Activated CD8-positive, alpha-beta T cell treated with anti-CD3 and anti-CD28 coated beads, Interleukin-2, amount 10 ng/mL, durations not matched to agents 7 days and 5 days (primary cell): ENCODE measurements at regions not wholly inside any gene's neighbourhood (a gene's known extent, or its start where the extent isn't known, plus 50 kb on each side); places are given as distances from the start of the nearest gene placed in this dataset.
"Not testable (repeated sequence)": the region's sequence is repeated elsewhere in the genome, so short reads cannot be mapped to it uniquely, and the experiment has no call there.

Experiments
- ATAC-seq: fragments of 150-1000 bp; cut with Tn5 transposase; one replicate; pipeline ENCODE4 v1.10.0; 2021; ENCODE audit warnings: moderate library complexity
- CTCF ChIA-PET: fragments of 350-600 bp; sonication (Branson Sonifier 250); formaldehyde crosslinking; loops from one replicate; lab custom pipeline; 2021; ENCODE audit warnings: antibody characterized with exemption; lab: Charles Lee
- POLR2A ChIA-PET: fragments of 350-600 bp; sonication (Branson Sonifier 250); formaldehyde crosslinking; loops from one replicate; lab custom pipeline; 2021; ENCODE audit warnings: antibody characterized with exemption; lab: Charles Lee
- DNase-seq: peaks from one replicate; pipeline ENCODE4 v3.0.0-alpha.2; 2020
- H3K27ac Mint-ChIP-seq: one replicate; pipeline ENCODE4 v1.8.0; 2021; ENCODE audit warnings: mild to moderate bottlenecking, mixed read lengths
- H3K27me3 Mint-ChIP-seq: one replicate; pipeline ENCODE4 v1.8.0; 2021; ENCODE audit warnings: low read depth, mixed read lengths
- H3K36me3 Mint-ChIP-seq: one replicate; pipeline ENCODE4 v1.8.0; 2021; ENCODE audit warnings: low read depth, mixed read lengths
- H3K4me1 Mint-ChIP-seq: one replicate; pipeline ENCODE4 v1.8.0; 2021; ENCODE audit warnings: low read depth, mixed read lengths
- H3K4me3 Mint-ChIP-seq: one replicate; pipeline ENCODE4 v1.8.0; 2021; ENCODE audit warnings: mild to moderate bottlenecking, mixed read lengths
- H3K9me3 Mint-ChIP-seq: one replicate; pipeline ENCODE4 v1.8.0; 2022; ENCODE audit warnings: mixed read lengths; ENCODE audit not compliant: insufficient read depth

- CTCF ChIA-PET, H3K27ac Mint-ChIP-seq, H3K4me3 Mint-ChIP-seq, H3K9me3 Mint-ChIP-seq, H3K4me1 Mint-ChIP-seq, POLR2A ChIA-PET, DNase-seq, ATAC-seq, H3K36me3 Mint-ChIP-seq, H3K27me3 Mint-ChIP-seq: not testable (repeated sequence)
These were observed 62.3 kb upstream of the UGT2A3 start for GRCh38 chr4:69013933-69014332.

GRCh38 chr4:69017986-69018385 is 66.4 kb upstream of the UGT2A3 start:
- H3K36me3 Mint-ChIP-seq, CTCF ChIA-PET, POLR2A ChIA-PET: not testable (repeated sequence)

GRCh38 chr4:69019538-69020461 is 68.2 kb upstream of the UGT2A3 start:
- H3K27me3 Mint-ChIP-seq, H3K9me3 Mint-ChIP-seq, H3K27ac Mint-ChIP-seq, H3K4me3 Mint-ChIP-seq, DNase-seq, H3K4me1 Mint-ChIP-seq, H3K36me3 Mint-ChIP-seq, CTCF ChIA-PET, POLR2A ChIA-PET, ATAC-seq: not testable (repeated sequence)

More at GRCh38 chr4:69017986-69018385, 66.4 kb upstream of the UGT2A3 start:
- H3K4me1 Mint-ChIP-seq, H3K27me3 Mint-ChIP-seq, H3K9me3 Mint-ChIP-seq, H3K4me3 Mint-ChIP-seq, ATAC-seq, H3K27ac Mint-ChIP-seq, DNase-seq: not testable (repeated sequence)

- H3K9me3 Mint-ChIP-seq, ATAC-seq, H3K27ac Mint-ChIP-seq, POLR2A ChIA-PET, DNase-seq, CTCF ChIA-PET, H3K27me3 Mint-ChIP-seq, H3K4me1 Mint-ChIP-seq, H3K36me3 Mint-ChIP-seq, H3K4me3 Mint-ChIP-seq: not testable (repeated sequence)
These were observed 68.8 kb upstream of the UGT2A3 start for GRCh38 chr4:69020462-69020807.

- H3K4me3 Mint-ChIP-seq = no peak overlapping the region
- no peak for DNase-seq
- no peak overlapping the region for H3K27ac Mint-ChIP-seq
- no peak for ATAC-seq
- H3K27me3 Mint-ChIP-seq = no peaks in the 10 kb centered on the region
- CTCF ChIA-PET = no interaction called here
- H3K36me3 Mint-ChIP-seq = no peaks in the 10 kb centered on the region
- POLR2A ChIA-PET = no interaction called here
- H3K4me1 Mint-ChIP-seq = no peaks in the 10 kb centered on the region
- H3K9me3 Mint-ChIP-seq = no peaks in the 10 kb centered on the region
These were observed 70.9 kb upstream of the UGT2B7 start for GRCh38 chr4:69025191-69025998.

GRCh38 chr4:69025999-69026387 is 70.3 kb upstream of the UGT2B7 start:
- no peak overlapping the region for H3K27ac Mint-ChIP-seq
- H3K4me1 Mint-ChIP-seq = no peaks in the 10 kb centered on the region
- no peak overlapping the region for H3K4me3 Mint-ChIP-seq
- POLR2A ChIA-PET = no interaction called here
- H3K27me3 Mint-ChIP-seq = no peaks in the 10 kb centered on the region
- DNase-seq (no peak), ATAC-seq (no peak)
- no peaks in the 10 kb centered on the region for H3K9me3 Mint-ChIP-seq
- H3K36me3 Mint-ChIP-seq = no peaks in the 10 kb centered on the region
- CTCF ChIA-PET = no interaction called here

- no peaks in the 10 kb centered on the region for H3K9me3 Mint-ChIP-seq
- CTCF ChIA-PET = interaction anchor here (0.5 kb wide), 1 partner anchor 508 kb away, joined by 3 read pairs; no protein-coding TSS in a partner anchor
These were observed 69.3 kb upstream of the UGT2B7 start for GRCh38 chr4:69026974-69027373.

GRCh38 chr4:69030326-69030725 is 65.9 kb upstream of the UGT2B7 start:
- POLR2A ChIA-PET = no interaction called here
- Mint-ChIP-seq H3K9me3 (no peaks in the 10 kb centered on the region), H3K4me3 (no peak overlapping the region), H3K4me1 (no peaks in the 10 kb centered on the region), H3K27me3 (no peaks in the 10 kb centered on the region), H3K27ac (no peak overlapping the region), H3K36me3 (no peaks in the 10 kb centered on the region)
- DNase-seq (no peak), ATAC-seq (no peak)
- CTCF ChIA-PET = no interaction called here

More at GRCh38 chr4:69026974-69027373, 69.3 kb upstream of the UGT2B7 start:
- H3K4me1 Mint-ChIP-seq = no peaks in the 10 kb centered on the region
- H3K27me3 Mint-ChIP-seq = no peaks in the 10 kb centered on the region
- no peaks in the 10 kb centered on the region for H3K36me3 Mint-ChIP-seq
- H3K4me3 Mint-ChIP-seq = no peak overlapping the region
- POLR2A ChIA-PET = interaction anchor here (0.6 kb wide), 1 partner anchor 650 kb away, joined by 3 read pairs; no protein-coding TSS in a partner anchor
- ATAC-seq (no peak), DNase-seq (no peak)
- H3K27ac Mint-ChIP-seq = no peak overlapping the region

- H3K36me3 Mint-ChIP-seq = no peaks in the 10 kb centered on the region
- DNase-seq (no peak), ATAC-seq (no peak)
- POLR2A ChIA-PET = no interaction called here
- H3K4me3 Mint-ChIP-seq = no peak overlapping the region
- CTCF ChIA-PET = no interaction called here
- no peaks in the 10 kb centered on the region for H3K27me3 Mint-ChIP-seq
- no peaks in the 10 kb centered on the region for H3K4me1 Mint-ChIP-seq
- H3K27ac Mint-ChIP-seq = no peak overlapping the region
- no peaks in the 10 kb centered on the region for H3K9me3 Mint-ChIP-seq
These were observed 63.2 kb upstream of the UGT2B7 start for GRCh38 chr4:69032847-69033638.

- ATAC-seq, CTCF ChIA-PET, H3K4me3 Mint-ChIP-seq, H3K36me3 Mint-ChIP-seq, POLR2A ChIA-PET, H3K4me1 Mint-ChIP-seq, H3K9me3 Mint-ChIP-seq, H3K27ac Mint-ChIP-seq, DNase-seq, H3K27me3 Mint-ChIP-seq: not testable (repeated sequence)
These were observed 61.9 kb upstream of the UGT2B7 start for GRCh38 chr4:69034315-69034740.

GRCh38 chr4:69038582-69038981 is 57.7 kb upstream of the UGT2B7 start:
- CTCF ChIA-PET = no interaction called here
- Mint-ChIP-seq H3K4me3 (no peak overlapping the region), H3K9me3 (no peaks in the 10 kb centered on the region), H3K4me1 (no peaks in the 10 kb centered on the region), H3K27ac (no peak overlapping the region), H3K36me3 (no peaks in the 10 kb centered on the region), H3K27me3 (no peaks in the 10 kb centered on the region)
- POLR2A ChIA-PET = no interaction called here
- DNase-seq = no peak
- no peak for ATAC-seq
